ENCODE measurements at regions not wholly inside any gene's neighbourhood (a gene's known extent, or its start where the extent isn't known, plus 50 kb on each side); places are given as distances from the start of the nearest gene placed in this dataset.

DNA sequence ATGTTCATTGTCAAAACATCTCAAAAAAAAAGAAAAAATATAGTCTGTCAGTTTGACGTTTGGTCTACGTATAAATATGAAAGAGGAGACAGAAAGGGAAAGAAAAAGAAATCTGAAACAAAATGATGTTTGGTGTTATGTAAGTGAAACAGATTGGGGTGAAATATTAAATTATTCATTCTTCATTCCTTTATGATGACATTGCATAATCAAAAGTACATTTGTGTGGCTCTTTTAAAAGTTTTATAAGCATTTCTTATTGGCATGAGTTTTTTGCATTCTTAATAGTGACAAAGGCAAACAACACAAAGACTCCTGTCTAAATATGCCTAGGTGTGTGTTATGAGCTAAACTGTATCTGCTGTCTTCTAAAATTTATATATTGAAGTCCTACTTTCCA lies 232.6 kb downstream of the EFNB2 start:
- TF ChIP-seq CTCF (IDR thresholded peaks at IDR 0.05; ENCODE audit: borderline replicate concordance, extremely low read depth, low read length, poor library complexity, severe bottlenecking) (no peak), EZH2 (IDR thresholded peaks at IDR 0.05; ENCODE audit: borderline replicate concordance, low read depth, low read length, severe bottlenecking) (no peak)
